ENCODE measurements at regions not wholly inside any gene's neighbourhood (a gene's known extent, or its start where the extent isn't known, plus 50 kb on each side); places are given as distances from the start of the nearest gene placed in this dataset.

DNA sequence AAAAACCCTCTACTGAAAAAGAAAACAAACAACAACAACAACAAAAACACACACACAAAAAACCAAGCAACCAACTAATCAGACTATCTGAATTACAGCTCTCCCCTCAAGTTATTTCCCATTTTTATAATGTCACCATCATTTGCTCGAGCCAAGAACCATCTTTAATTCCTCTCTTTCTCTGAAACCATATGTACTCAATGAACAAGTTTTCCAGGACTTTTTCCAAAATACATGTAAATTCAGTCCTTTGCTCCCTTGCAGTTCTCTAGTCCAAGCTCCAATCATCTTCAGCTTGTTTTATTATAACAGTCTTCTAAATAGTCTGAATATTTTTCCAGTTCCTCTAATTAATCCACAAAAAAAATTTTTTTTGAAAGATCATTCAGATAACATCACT lies 506.0 kb downstream of the NXPH1 start:
- no peak for TF ChIP-seq CTCF (conservative IDR thresholded peaks at IDR 0.05; ENCODE audit: low read depth, low read length)
- TF ChIP-seq POLR2A (IDR thresholded peaks at IDR 0.05; ENCODE audit: low read depth, low read length) = no peak
- TF ChIP-seq BHLHE40 (IDR thresholded peaks at IDR 0.05; ENCODE audit: low read depth, low read length) = no peak
- TF ChIP-seq RAD21 (IDR thresholded peaks at IDR 0.05; ENCODE audit: low read length) = no peak
- TF ChIP-seq MAFK (IDR thresholded peaks at IDR 0.05; ENCODE audit: low read depth, low read length) = no peak
- TF ChIP-seq USF2 (IDR thresholded peaks at IDR 0.05; ENCODE audit: low read depth, low read length) = no peak
- no peak for TF ChIP-seq ELK1 (IDR thresholded peaks at IDR 0.05; ENCODE audit: borderline replicate concordance, low read depth, low read length)
- no peak for TF ChIP-seq RCOR1 (IDR thresholded peaks at IDR 0.05; ENCODE audit: insufficient replicate concordance, low read length)
- no peak for TF ChIP-seq RFX5 (IDR thresholded peaks at IDR 0.05; ENCODE audit: low read depth, low read length)
- no peak for TF ChIP-seq CEBPB (IDR thresholded peaks at IDR 0.05; ENCODE audit: low read depth, low read length)
- TF ChIP-seq SMC3 (IDR thresholded peaks at IDR 0.05; ENCODE audit: low read depth, low read length) = no peak
- TF ChIP-seq MXI1 (IDR thresholded peaks at IDR 0.05; ENCODE audit: borderline replicate concordance, low read depth, low read length) = no peak

Measured in IMR-90 (cell line).